ENCODE measurements at regions not wholly inside any gene's neighbourhood (a gene's known extent, or its start where the extent isn't known, plus 50 kb on each side); places are given as distances from the start of the nearest gene placed in this dataset.
"Not testable (repeated sequence)": the region's sequence is repeated elsewhere in the genome, so short reads cannot be mapped to it uniquely, and the experiment has no call there.

- Mint-ChIP-seq H3K36me3 (no peaks in the 10 kb centered on the region), H3K27me3 (no peaks in the 10 kb centered on the region), H3K9me3 (peaks cover 0 to 3% (median 3%) of the 10 kb centered on the region in 3 donors), H3K4me3 (no peak overlapping the region), H3K27ac (no peak overlapping the region), H3K4me1 (no peaks in the 10 kb centered on the region)
- Histone ChIP-seq H3K36me3 (ENCODE audit: control insufficient read depth in 2 of 2, extremely low read depth in 1 of 2, insufficient read depth in 1 of 2, low read length in 1 of 2) (no peaks in the 10 kb centered on the region), H3K27ac (ENCODE audit: low read length) (no peak overlapping the region), H3K4me3 (ENCODE audit: control insufficient read depth in 1 of 2, extremely low read depth in 1 of 2, low read length in 1 of 2) (no peak overlapping the region), H3K27me3 (replicated peaks in 1 of 2; ENCODE audit: control insufficient read depth in 2 of 2, extremely low read depth in 1 of 2, insufficient read depth in 2 of 2, low read length in 1 of 2) (no peaks in the 10 kb centered on the region), H3K9me3 (no peaks in the 10 kb centered on the region), H3K4me1 (ENCODE audit: control insufficient read depth in 1 of 2, extremely low read depth in 1 of 2, insufficient read depth in 2 of 2, low read length in 2 of 2) (no peaks in the 10 kb centered on the region)
- no peak for DNase-seq
- POLR2A ChIA-PET, result no interaction called here
- no CpG with 5 or more reads among the region's 1 CpG for WGBS (ENCODE audit: insufficient coverage)
- no peak for ATAC-seq (replicated peaks in 1 of 4)
- CTCF ChIA-PET, result no interaction called here
These were observed 351.4 kb downstream of the CNTN3 start for GRCh38 chr3:74263031-74263430.

- no peaks in the 10 kb centered on the region for H3K27me3 ChIP-seq (replicated peaks in 1 of 2; ENCODE audit: control insufficient read depth in 2 of 2, extremely low read depth in 1 of 2, insufficient read depth in 2 of 2, low read length in 1 of 2)
- H3K27me3 Mint-ChIP-seq, result no peaks in the 10 kb centered on the region
- H3K4me1 Mint-ChIP-seq, result no peaks in the 10 kb centered on the region
- ATAC-seq (replicated peaks in 1 of 4), result no peak
- no CpG with 5 or more reads among the region's 3 CpGs for WGBS (ENCODE audit: insufficient coverage)
- H3K9me3 ChIP-seq, result no peaks in the 10 kb centered on the region
- H3K4me3 ChIP-seq (ENCODE audit: control insufficient read depth in 1 of 2, extremely low read depth in 1 of 2, low read length in 1 of 2), result no peak overlapping the region
- H3K27ac Mint-ChIP-seq, result no peak overlapping the region
- ChIA-PET POLR2A (no interaction called here), CTCF (no interaction called here)
- no peak for DNase-seq
- H3K36me3 ChIP-seq (ENCODE audit: control insufficient read depth in 2 of 2, extremely low read depth in 1 of 2, insufficient read depth in 1 of 2, low read length in 1 of 2), result no peaks in the 10 kb centered on the region
- peaks cover 3 to 10% (median 6%) of the 10 kb centered on the region in 3 donors for H3K9me3 Mint-ChIP-seq
- no peaks in the 10 kb centered on the region for H3K4me1 ChIP-seq (ENCODE audit: control insufficient read depth in 1 of 2, extremely low read depth in 1 of 2, insufficient read depth in 2 of 2, low read length in 2 of 2)
- no peaks in the 10 kb centered on the region for H3K36me3 Mint-ChIP-seq
- H3K4me3 Mint-ChIP-seq, result no peak overlapping the region
- no peak overlapping the region for H3K27ac ChIP-seq (ENCODE audit: low read length)
These were observed 381.4 kb downstream of the CNTN3 start for GRCh38 chr3:74233091-74233490.

GRCh38 chr3:74217467-74217866 lies 397.0 kb downstream of the CNTN3 start:
- WGBS (ENCODE audit: insufficient coverage), result no CpG with 5 or more reads among the region's 3 CpGs
- ATAC-seq (replicated peaks in 1 of 4), result no peak
- H3K36me3 Mint-ChIP-seq, result no peaks in the 10 kb centered on the region

GRCh38 chr3:74214286-74214685 lies 400.2 kb downstream of the CNTN3 start:
- ChIA-PET POLR2A (no interaction called here), CTCF (no interaction called here)
- Mint-ChIP-seq H3K9me3 (peaks cover 10 to 14% (median 11%) of the 10 kb centered on the region in 3 donors), H3K36me3 (no peaks in the 10 kb centered on the region), H3K27me3 (no peaks in the 10 kb centered on the region), H3K27ac (no peak overlapping the region), H3K4me3 (no peak overlapping the region), H3K4me1 (no peaks in the 10 kb centered on the region)
- no peak for ATAC-seq (replicated peaks in 1 of 4)
- H3K4me1 ChIP-seq (ENCODE audit: control insufficient read depth in 1 of 2, extremely low read depth in 1 of 2, insufficient read depth in 2 of 2, low read length in 2 of 2), result no peaks in the 10 kb centered on the region
- no peaks in the 10 kb centered on the region for H3K36me3 ChIP-seq (ENCODE audit: control insufficient read depth in 2 of 2, extremely low read depth in 1 of 2, insufficient read depth in 1 of 2, low read length in 1 of 2)
- 100% methylated on average over 1 of the region's 4 CpGs for WGBS (ENCODE audit: insufficient coverage)
- no peak overlapping the region for H3K27ac ChIP-seq (ENCODE audit: low read length)
- H3K9me3 ChIP-seq, result no peaks in the 10 kb centered on the region
- DNase-seq, result no peak
- no peak overlapping the region for H3K4me3 ChIP-seq (ENCODE audit: control insufficient read depth in 1 of 2, extremely low read depth in 1 of 2, low read length in 1 of 2)
- H3K27me3 ChIP-seq (replicated peaks in 1 of 2; ENCODE audit: control insufficient read depth in 2 of 2, extremely low read depth in 1 of 2, insufficient read depth in 2 of 2, low read length in 1 of 2), result no peaks in the 10 kb centered on the region

More at GRCh38 chr3:74217467-74217866, 397.0 kb downstream of the CNTN3 start:
- no peaks in the 10 kb centered on the region for H3K27me3 Mint-ChIP-seq
- Histone ChIP-seq H3K36me3 (ENCODE audit: control insufficient read depth in 2 of 2, extremely low read depth in 1 of 2, insufficient read depth in 1 of 2, low read length in 1 of 2) (no peaks in the 10 kb centered on the region), H3K4me1 (ENCODE audit: control insufficient read depth in 1 of 2, extremely low read depth in 1 of 2, insufficient read depth in 2 of 2, low read length in 2 of 2) (no peaks in the 10 kb centered on the region), H3K27me3 (replicated peaks in 1 of 2; ENCODE audit: control insufficient read depth in 2 of 2, extremely low read depth in 1 of 2, insufficient read depth in 2 of 2, low read length in 1 of 2) (no peaks in the 10 kb centered on the region), H3K9me3 (no peaks in the 10 kb centered on the region), H3K27ac (ENCODE audit: low read length) (no peak overlapping the region), H3K4me3 (ENCODE audit: control insufficient read depth in 1 of 2, extremely low read depth in 1 of 2, low read length in 1 of 2) (no peak overlapping the region)
- no peak for DNase-seq
- ChIA-PET POLR2A (no interaction called here), CTCF (no interaction called here)
- no peaks in the 10 kb centered on the region for H3K4me1 Mint-ChIP-seq
- no peak overlapping the region for H3K4me3 Mint-ChIP-seq
- no peak overlapping the region for H3K27ac Mint-ChIP-seq
- H3K9me3 Mint-ChIP-seq, result peaks cover 8 to 11% (median 8%) of the 10 kb centered on the region in 3 donors

- CTCF ChIA-PET, result no interaction called here
- Mint-ChIP-seq H3K4me3 (no peak overlapping the region), H3K9me3 (peaks cover 13 to 18% (median 15%) of the 10 kb centered on the region in 3 donors)
These were observed 403.7 kb downstream of the CNTN3 start for GRCh38 chr3:74210739-74211138.

GRCh38 chr3:74200952-74201351 lies 413.5 kb downstream of the CNTN3 start:
- no peak overlapping the region for H3K27ac ChIP-seq (ENCODE audit: low read length)
- Mint-ChIP-seq H3K4me1 (no peaks in the 10 kb centered on the region), H3K27me3 (no peaks in the 10 kb centered on the region), H3K27ac (no peak overlapping the region), H3K4me3 (no peak overlapping the region), H3K36me3 (no peaks in the 10 kb centered on the region), H3K9me3 (peaks cover 0 to 10% (median 3%) of the 10 kb centered on the region in 3 donors)
- CTCF ChIA-PET, result interaction anchor here in 1 of 2 donors (0.6 kb wide), 1 partner anchor 15 kb away, joined by 3 read pairs; no protein-coding TSS in a partner anchor
- DNase-seq, result no peak
- ATAC-seq (replicated peaks in 1 of 4), result no peak
- no peaks in the 10 kb centered on the region for H3K27me3 ChIP-seq (replicated peaks in 1 of 2; ENCODE audit: control insufficient read depth in 2 of 2, extremely low read depth in 1 of 2, insufficient read depth in 2 of 2, low read length in 1 of 2)
- H3K9me3 ChIP-seq, result no peaks in the 10 kb centered on the region
- POLR2A ChIA-PET, result no interaction called here
- no peak overlapping the region for H3K4me3 ChIP-seq (ENCODE audit: control insufficient read depth in 1 of 2, extremely low read depth in 1 of 2, low read length in 1 of 2)
- WGBS (ENCODE audit: insufficient coverage), result no CpG with 5 or more reads among the region's 2 CpGs
- no peaks in the 10 kb centered on the region for H3K4me1 ChIP-seq (ENCODE audit: control insufficient read depth in 1 of 2, extremely low read depth in 1 of 2, insufficient read depth in 2 of 2, low read length in 2 of 2)
- H3K36me3 ChIP-seq (ENCODE audit: control insufficient read depth in 2 of 2, extremely low read depth in 1 of 2, insufficient read depth in 1 of 2, low read length in 1 of 2), result no peaks in the 10 kb centered on the region

More at GRCh38 chr3:74210739-74211138, 403.7 kb downstream of the CNTN3 start:
- no peak overlapping the region for H3K27ac Mint-ChIP-seq
- no peaks in the 10 kb centered on the region for H3K4me1 Mint-ChIP-seq
- H3K36me3 Mint-ChIP-seq, result no peaks in the 10 kb centered on the region
- H3K27me3 Mint-ChIP-seq, result no peaks in the 10 kb centered on the region
- Histone ChIP-seq H3K9me3 (no peaks in the 10 kb centered on the region), H3K27ac (ENCODE audit: low read length) (no peak overlapping the region), H3K36me3 (ENCODE audit: control insufficient read depth in 2 of 2, extremely low read depth in 1 of 2, insufficient read depth in 1 of 2, low read length in 1 of 2) (no peaks in the 10 kb centered on the region), H3K27me3 (replicated peaks in 1 of 2; ENCODE audit: control insufficient read depth in 2 of 2, extremely low read depth in 1 of 2, insufficient read depth in 2 of 2, low read length in 1 of 2) (no peaks in the 10 kb centered on the region), H3K4me3 (ENCODE audit: control insufficient read depth in 1 of 2, extremely low read depth in 1 of 2, low read length in 1 of 2) (no peak overlapping the region), H3K4me1 (ENCODE audit: control insufficient read depth in 1 of 2, extremely low read depth in 1 of 2, insufficient read depth in 2 of 2, low read length in 2 of 2) (no peaks in the 10 kb centered on the region)
- DNase-seq (no peak), ATAC-seq (replicated peaks in 1 of 4) (no peak)
- POLR2A ChIA-PET, result interaction anchor here in 1 of 2 donors (0.7 kb wide), 1 partner anchor 1766 kb away, joined by 3 read pairs; no protein-coding TSS in a partner anchor

- DNase-seq; H3K4me3 ChIP-seq (ENCODE audit: control insufficient read depth in 1 of 2, extremely low read depth in 1 of 2, low read length in 1 of 2); CTCF ChIA-PET; H3K27ac Mint-ChIP-seq; H3K27me3 ChIP-seq (replicated peaks in 1 of 2; ENCODE audit: control insufficient read depth in 2 of 2, extremely low read depth in 1 of 2, insufficient read depth in 2 of 2, low read length in 1 of 2); H3K9me3 ChIP-seq; POLR2A ChIA-PET; H3K36me3 Mint-ChIP-seq; H3K4me1 Mint-ChIP-seq; ATAC-seq (replicated peaks in 1 of 4); H3K27ac ChIP-seq (ENCODE audit: low read length); H3K27me3 Mint-ChIP-seq; H3K36me3 ChIP-seq (ENCODE audit: control insufficient read depth in 2 of 2, extremely low read depth in 1 of 2, insufficient read depth in 1 of 2, low read length in 1 of 2); H3K4me1 ChIP-seq (ENCODE audit: control insufficient read depth in 1 of 2, extremely low read depth in 1 of 2, insufficient read depth in 2 of 2, low read length in 2 of 2); H3K4me3 Mint-ChIP-seq: not testable (repeated sequence)
- peaks cover 24 to 36% (median 28%) of the 10 kb centered on the region in 3 donors for H3K9me3 Mint-ChIP-seq
- WGBS (ENCODE audit: insufficient coverage), result 100% methylated on average over 5 of the region's 5 CpGs
These were observed 435.8 kb downstream of the CNTN3 start for GRCh38 chr3:74178664-74179063.
